ENCODE measurements at regions not wholly inside any gene's neighbourhood (a gene's known extent, or its start where the extent isn't known, plus 50 kb on each side); places are given as distances from the start of the nearest gene placed in this dataset.

DNA sequence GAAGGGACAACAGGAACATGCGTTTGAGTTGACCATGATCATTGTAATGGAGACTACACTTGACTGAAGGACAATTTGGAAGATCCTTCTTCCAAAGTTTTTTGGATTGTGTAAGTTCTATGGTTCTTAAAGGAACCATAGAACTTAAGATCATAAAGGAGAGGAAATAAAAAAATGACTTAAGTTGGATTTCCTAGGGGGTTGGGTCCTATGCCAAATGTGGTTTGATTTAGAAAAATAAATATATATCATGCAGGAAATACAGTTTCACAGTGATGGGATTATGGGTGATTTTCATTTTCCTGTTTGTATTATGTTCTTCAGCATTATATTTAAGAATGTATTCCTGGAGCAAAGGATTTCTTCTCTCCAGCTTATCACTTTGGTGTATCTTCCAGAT, 305.5 kb upstream of the DPH6 start:
- ChIA-PET POLR2A (interaction anchor here (1.0 kb wide), 1 partner anchor 13 kb away, joined by 3 read pairs; no protein-coding TSS in a partner anchor), CTCF (ENCODE audit: low intra/inter-chr PET ratio) (no interaction called here)
- H3K27ac ChIP-seq (ENCODE audit: extremely low read depth, low read depth, low read length), result no peak overlapping the region
- no peak overlapping the region for H3K4me2 ChIP-seq (ENCODE audit: insufficient read depth, low read length)
- no peaks in the 10 kb centered on the region for H3K9me1 ChIP-seq (ENCODE audit: control insufficient read depth, insufficient read depth, low read length)
- FAIRE-seq (no peak), DNase-seq (ENCODE audit: extremely low read depth in 1 of 4, low spot score in 3 of 4) (no peak), ATAC-seq (no peak)
- no TSS peak for BruUV-seq (replicated peaks)
- H3K9me3 ChIP-seq (replicated peaks; ENCODE audit: control insufficient read depth, insufficient read depth, low read depth, low read length), result no peaks in the 10 kb centered on the region
- no peak overlapping the region for H3K9ac ChIP-seq (ENCODE audit: insufficient read depth in 1 of 2, low read depth in 2 of 2, low read length in 2 of 2)
- no peaks in the 10 kb centered on the region for H3K79me2 ChIP-seq (ENCODE audit: control insufficient read depth, insufficient read depth, low read length)
- H4K20me1 ChIP-seq (replicated peaks; ENCODE audit: control insufficient read depth, insufficient read depth, low read length), result no peaks in the 10 kb centered on the region
- in situ Hi-C loops (cut with MboI), result no loop called here
- no peaks in the 10 kb centered on the region; a peak in 1 of 5 replicates for H3K27me3 ChIP-seq (ENCODE audit: control insufficient read depth in 2 of 2, insufficient read depth in 2 of 2, low read length in 2 of 2)
- TF ChIP-seq NUFIP1 (IDR thresholded peaks at IDR 0.05; ENCODE audit: partially characterized antibody), result no peak
- no peak for TF ChIP-seq SP1 (CRISPR knock-in tag; IDR thresholded peaks at IDR 0.05)
- TF ChIP-seq GATA2 (CRISPR knock-in tag; IDR thresholded peaks at IDR 0.05), result no peak
- no peak for TF ChIP-seq ZNF232 (CRISPR knock-in tag; IDR thresholded peaks at IDR 0.05)
- TF ChIP-seq ZNF384 (IDR thresholded peaks at IDR 0.05; ENCODE audit: low read depth, low read length), result no peak
- TF ChIP-seq, protein P1, sequence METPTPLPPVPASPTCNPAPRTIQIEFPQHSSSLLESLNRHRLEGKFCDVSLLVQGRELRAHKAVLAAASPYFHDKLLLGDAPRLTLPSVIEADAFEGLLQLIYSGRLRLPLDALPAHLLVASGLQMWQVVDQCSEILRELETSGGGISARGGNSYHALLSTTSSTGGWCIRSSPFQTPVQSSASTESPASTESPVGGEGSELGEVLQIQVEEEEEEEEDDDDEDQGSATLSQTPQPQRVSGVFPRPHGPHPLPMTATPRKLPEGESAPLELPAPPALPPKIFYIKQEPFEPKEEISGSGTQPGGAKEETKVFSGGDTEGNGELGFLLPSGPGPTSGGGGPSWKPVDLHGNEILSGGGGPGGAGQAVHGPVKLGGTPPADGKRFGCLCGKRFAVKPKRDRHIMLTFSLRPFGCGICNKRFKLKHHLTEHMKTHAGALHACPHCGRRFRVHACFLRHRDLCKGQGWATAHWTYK (CRISPR knock-in tag; IDR thresholded peaks at IDR 0.05), result no peak
- TF ChIP-seq ADNP (tag; IDR thresholded peaks at IDR 0.05), result no peak
- TF ChIP-seq, protein P2, sequence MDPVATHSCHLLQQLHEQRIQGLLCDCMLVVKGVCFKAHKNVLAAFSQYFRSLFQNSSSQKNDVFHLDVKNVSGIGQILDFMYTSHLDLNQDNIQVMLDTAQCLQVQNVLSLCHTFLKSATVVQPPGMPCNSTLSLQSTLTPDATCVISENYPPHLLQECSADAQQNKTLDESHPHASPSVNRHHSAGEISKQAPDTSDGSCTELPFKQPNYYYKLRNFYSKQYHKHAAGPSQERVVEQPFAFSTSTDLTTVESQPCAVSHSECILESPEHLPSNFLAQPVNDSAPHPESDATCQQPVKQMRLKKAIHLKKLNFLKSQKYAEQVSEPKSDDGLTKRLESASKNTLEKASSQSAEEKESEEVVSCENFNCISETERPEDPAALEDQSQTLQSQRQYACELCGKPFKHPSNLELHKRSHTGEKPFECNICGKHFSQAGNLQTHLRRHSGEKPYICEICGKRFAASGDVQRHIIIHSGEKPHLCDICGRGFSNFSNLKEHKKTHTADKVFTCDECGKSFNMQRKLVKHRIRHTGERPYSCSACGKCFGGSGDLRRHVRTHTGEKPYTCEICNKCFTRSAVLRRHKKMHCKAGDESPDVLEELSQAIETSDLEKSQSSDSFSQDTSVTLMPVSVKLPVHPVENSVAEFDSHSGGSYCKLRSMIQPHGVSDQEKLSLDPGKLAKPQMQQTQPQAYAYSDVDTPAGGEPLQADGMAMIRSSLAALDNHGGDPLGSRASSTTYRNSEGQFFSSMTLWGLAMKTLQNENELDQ (CRISPR knock-in tag; IDR thresholded peaks at IDR 0.05; ENCODE audit: borderline replicate concordance), result no peak
- TF ChIP-seq, protein P3, sequence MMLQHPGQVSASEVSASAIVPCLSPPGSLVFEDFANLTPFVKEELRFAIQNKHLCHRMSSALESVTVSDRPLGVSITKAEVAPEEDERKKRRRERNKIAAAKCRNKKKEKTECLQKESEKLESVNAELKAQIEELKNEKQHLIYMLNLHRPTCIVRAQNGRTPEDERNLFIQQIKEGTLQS (IDR thresholded peaks at IDR 0.05), result no peak
- TF ChIP-seq, protein P3 (CRISPR knock-in tag; conservative IDR thresholded peaks at IDR 0.05), result no peak
- no peak overlapping the region for H2AFZ ChIP-seq (ENCODE audit: low read depth, low read length)
- H3K36me3 ChIP-seq (ENCODE audit: control insufficient read depth, insufficient read depth, low read length), result no peaks in the 10 kb centered on the region
- 0% methylated on average over 1 of the region's 1 CpG for WGBS (ENCODE audit: insufficient coverage, low coverage, missing lambda C conversion rate)
- intact Hi-C loops (cut with micrococcal nuclease), result no loop called here
- no peak overlapping the region for H3K4me3 ChIP-seq
- H3K4me1 ChIP-seq (replicated peaks in 1 of 2; ENCODE audit: control insufficient read depth in 2 of 2, insufficient read depth in 2 of 2, low read length in 2 of 2), result no peaks in the 10 kb centered on the region
